Astrocyte (in vitro differentiated cells and primary cell): ENCODE measurements at regions not wholly inside any gene's neighbourhood (a gene's known extent, or its start where the extent isn't known, plus 50 kb on each side); places are given as distances from the start of the nearest gene placed in this dataset.

Experiments
- EZH2 ChIP-seq: IDR thresholded peaks from 2 replicates; pipeline ENCODE4 v1.6.1; 2012; ENCODE audit warnings: mild to moderate bottlenecking, low read length, inconsistent platforms; ENCODE audit not compliant: insufficient read depth
- TF ChIP-seq, protein P1 (sequence below): IDR thresholded peaks from 2 replicates; pipeline ENCODE4 v1.5.1; 2011; ENCODE audit warnings: low read depth, mild to moderate bottlenecking, inconsistent platforms, low read length, moderate library complexity; ENCODE audit not compliant: insufficient read depth

DNA sequence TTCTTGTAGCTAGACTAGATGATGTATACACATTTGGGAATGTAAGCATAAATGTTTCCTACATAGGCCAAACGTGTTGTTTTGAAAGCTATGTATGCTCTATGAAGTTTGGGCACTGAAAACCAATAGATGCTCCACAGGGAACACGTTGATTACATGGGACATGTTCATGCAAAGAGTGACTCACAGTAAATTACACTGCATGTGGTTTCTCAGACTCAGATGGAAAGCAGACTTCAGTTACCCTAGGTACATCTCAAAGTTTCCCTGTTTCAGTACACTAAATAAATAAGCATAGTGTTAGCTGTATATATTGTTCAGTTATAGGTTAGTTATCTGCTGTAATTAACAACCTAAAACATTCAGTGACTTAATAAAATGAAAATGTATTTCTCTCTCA lies 301.9 kb upstream of the RUNX1 start:
- TF ChIP-seq, protein P1, sequence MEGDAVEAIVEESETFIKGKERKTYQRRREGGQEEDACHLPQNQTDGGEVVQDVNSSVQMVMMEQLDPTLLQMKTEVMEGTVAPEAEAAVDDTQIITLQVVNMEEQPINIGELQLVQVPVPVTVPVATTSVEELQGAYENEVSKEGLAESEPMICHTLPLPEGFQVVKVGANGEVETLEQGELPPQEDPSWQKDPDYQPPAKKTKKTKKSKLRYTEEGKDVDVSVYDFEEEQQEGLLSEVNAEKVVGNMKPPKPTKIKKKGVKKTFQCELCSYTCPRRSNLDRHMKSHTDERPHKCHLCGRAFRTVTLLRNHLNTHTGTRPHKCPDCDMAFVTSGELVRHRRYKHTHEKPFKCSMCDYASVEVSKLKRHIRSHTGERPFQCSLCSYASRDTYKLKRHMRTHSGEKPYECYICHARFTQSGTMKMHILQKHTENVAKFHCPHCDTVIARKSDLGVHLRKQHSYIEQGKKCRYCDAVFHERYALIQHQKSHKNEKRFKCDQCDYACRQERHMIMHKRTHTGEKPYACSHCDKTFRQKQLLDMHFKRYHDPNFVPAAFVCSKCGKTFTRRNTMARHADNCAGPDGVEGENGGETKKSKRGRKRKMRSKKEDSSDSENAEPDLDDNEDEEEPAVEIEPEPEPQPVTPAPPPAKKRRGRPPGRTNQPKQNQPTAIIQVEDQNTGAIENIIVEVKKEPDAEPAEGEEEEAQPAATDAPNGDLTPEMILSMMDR: no peak
- TF ChIP-seq EZH2: no peak
